ENCODE measurements at regions not wholly inside any gene's neighbourhood (a gene's known extent, or its start where the extent isn't known, plus 50 kb on each side); places are given as distances from the start of the nearest gene placed in this dataset.
"Not testable (repeated sequence)": the region's sequence is repeated elsewhere in the genome, so short reads cannot be mapped to it uniquely, and the experiment has no call there.

DNA sequence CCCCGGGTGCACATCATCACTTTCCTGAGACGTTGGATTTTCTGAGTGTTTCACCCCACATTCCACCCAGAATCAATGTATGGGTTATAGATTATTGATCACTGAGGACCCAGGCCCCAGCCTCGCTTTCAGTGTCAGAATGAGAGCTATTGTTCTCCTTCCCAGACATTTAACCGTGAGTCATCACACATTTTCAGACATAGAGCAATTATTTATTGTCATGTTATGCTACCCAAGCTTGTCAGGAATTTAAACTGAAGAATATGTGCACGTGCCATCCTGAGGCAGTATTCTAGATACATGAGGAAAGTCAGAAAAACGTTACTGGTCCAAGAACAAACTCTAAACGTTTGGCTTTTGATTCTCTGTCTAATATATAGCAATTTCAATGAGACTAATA, 276.6 kb upstream of the ZNF507 start:
- no peaks in the 10 kb centered on the region for H3K9me3 ChIP-seq (ENCODE audit: control insufficient read depth, insufficient read depth, low read length)

GRCh38 chr19:32070101-32070500, 275.3 kb upstream of the ZNF507 start:
- Histone ChIP-seq H3K9ac (ENCODE audit: low read depth, low read length) (no peak overlapping the region), H3K4me1 (ENCODE audit: insufficient read depth, low read length) (no peaks in the 10 kb centered on the region), H3K9me3 (ENCODE audit: control insufficient read depth, insufficient read depth, low read length) (no peaks in the 10 kb centered on the region), H3K36me3 (ENCODE audit: insufficient read depth, low read length) (no peaks in the 10 kb centered on the region)

More for the DNA sequence above, 276.6 kb upstream of the ZNF507 start:
- no peak overlapping the region for H3K9ac ChIP-seq (ENCODE audit: low read depth, low read length)
- H3K36me3 ChIP-seq (ENCODE audit: insufficient read depth, low read length): no peaks in the 10 kb centered on the region
- no peaks in the 10 kb centered on the region for H3K4me1 ChIP-seq (ENCODE audit: insufficient read depth, low read length)

GRCh38 chr19:32082028-32082427, 263.4 kb upstream of the ZNF507 start:
- Histone ChIP-seq H3K4me1 (ENCODE audit: insufficient read depth, low read length) (no peaks in the 10 kb centered on the region), H3K36me3 (ENCODE audit: insufficient read depth, low read length) (no peaks in the 10 kb centered on the region), H3K9me3 (ENCODE audit: control insufficient read depth, insufficient read depth, low read length) (no peaks in the 10 kb centered on the region), H3K9ac (ENCODE audit: low read depth, low read length) (no peak overlapping the region)

DNA sequence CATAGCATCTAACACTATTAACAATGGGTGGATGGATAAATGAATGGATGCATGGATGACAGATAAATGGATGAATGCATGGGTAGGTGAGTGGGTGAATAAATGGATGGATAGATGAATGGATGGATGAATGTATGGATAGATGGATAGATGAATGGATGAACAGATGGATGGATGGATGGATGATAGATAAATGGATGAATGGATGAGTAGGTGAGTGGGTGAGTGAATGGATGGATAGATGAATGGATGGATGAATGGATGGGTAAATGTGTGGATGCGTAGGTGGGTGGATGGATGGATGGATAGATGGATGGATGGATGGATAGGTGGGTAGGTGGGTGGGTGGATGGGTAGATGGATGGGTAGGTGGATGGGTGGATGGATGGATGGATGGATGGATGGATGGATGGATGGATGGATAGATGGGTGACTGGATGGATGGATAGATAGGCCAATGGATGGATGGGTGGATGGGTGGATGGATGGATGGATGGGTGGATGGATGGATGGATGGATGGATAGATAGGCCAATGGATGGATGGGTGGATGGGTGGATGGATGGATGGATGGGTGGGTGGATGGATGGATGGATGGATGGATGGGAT, 260.6 kb upstream of the ZNF507 start:
- H3K36me3 ChIP-seq (ENCODE audit: insufficient read depth, low read length); H3K4me1 ChIP-seq (ENCODE audit: insufficient read depth, low read length); H3K9ac ChIP-seq (ENCODE audit: low read depth, low read length); H3K9me3 ChIP-seq (ENCODE audit: control insufficient read depth, insufficient read depth, low read length): not testable (repeated sequence)

GRCh38 chr19:32091241-32091640, 254.2 kb upstream of the ZNF507 start:
- no peaks in the 10 kb centered on the region for H3K4me1 ChIP-seq (ENCODE audit: insufficient read depth, low read length)
- no peak overlapping the region for H3K9ac ChIP-seq (ENCODE audit: low read depth, low read length)
- H3K36me3 ChIP-seq (ENCODE audit: insufficient read depth, low read length): no peaks in the 10 kb centered on the region
- H3K9me3 ChIP-seq (ENCODE audit: control insufficient read depth, insufficient read depth, low read length): no peaks in the 10 kb centered on the region

DNA sequence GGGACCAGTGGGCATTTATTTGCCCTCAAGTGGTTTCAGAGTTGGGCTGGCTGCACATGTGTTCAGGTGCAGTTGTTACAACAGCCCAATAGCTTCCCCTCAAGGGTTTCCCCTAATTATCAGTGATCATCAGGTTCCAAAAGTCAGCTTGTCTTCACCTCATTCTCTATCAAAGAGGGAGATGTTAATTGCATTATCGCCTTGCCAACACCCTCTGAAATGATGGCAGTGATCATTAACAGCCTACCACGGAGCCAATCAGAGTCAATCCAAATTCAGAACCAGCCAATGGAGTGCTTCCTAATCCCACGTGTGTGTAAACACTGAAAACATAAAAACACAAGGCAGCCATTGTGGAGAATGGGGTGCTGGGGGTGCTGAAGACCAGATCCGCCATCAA, 248.4 kb upstream of the ZNF507 start:
- no peaks in the 10 kb centered on the region; the same call in 1 of the 2 replicates for H3K36me3 ChIP-seq (ENCODE audit: insufficient read depth, low read length)
- peaks cover 7% of the 10 kb centered on the region; the same call in 1 of the 2 replicates for H3K4me1 ChIP-seq (ENCODE audit: insufficient read depth, low read length)
- H3K9ac ChIP-seq (ENCODE audit: low read depth, low read length): no peak overlapping the region
- H3K9me3 ChIP-seq (ENCODE audit: control insufficient read depth, insufficient read depth, low read length): peaks cover 8% of the 10 kb centered on the region; the same call in 1 of the 2 replicates

DNA sequence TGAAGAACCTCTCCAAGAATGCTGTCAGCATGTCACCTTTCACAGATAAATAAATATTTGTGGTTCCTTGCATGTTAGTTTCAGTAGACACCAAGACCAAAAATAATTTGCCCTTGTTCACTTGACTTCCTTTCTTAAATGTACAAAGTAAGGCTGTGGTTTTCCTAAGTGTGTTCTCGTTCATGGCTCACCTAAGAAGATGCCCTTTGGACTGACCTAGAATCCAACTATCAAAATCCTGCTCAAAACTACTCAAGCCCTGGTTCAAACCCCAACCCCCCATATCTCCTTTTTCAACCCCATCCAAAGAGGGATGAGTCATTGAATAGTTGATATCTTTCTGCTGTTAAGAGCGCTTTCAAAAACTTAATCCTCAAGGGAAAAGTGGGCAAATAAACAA, 247.8 kb upstream of the ZNF507 start:
- Histone ChIP-seq H3K36me3 (ENCODE audit: insufficient read depth, low read length) (no peaks in the 10 kb centered on the region; the same call in 1 of the 2 replicates), H3K9ac (ENCODE audit: low read depth, low read length) (no peak overlapping the region), H3K4me1 (ENCODE audit: insufficient read depth, low read length) (peaks cover 7% of the 10 kb centered on the region; the same call in 1 of the 2 replicates), H3K9me3 (ENCODE audit: control insufficient read depth, insufficient read depth, low read length) (peaks cover 8% of the 10 kb centered on the region; the same call in 1 of the 2 replicates)

GRCh38 chr19:32098968-32099367, 246.4 kb upstream of the ZNF507 start:
- H3K4me1 ChIP-seq (ENCODE audit: insufficient read depth, low read length): peaks cover 7% of the 10 kb centered on the region; the same call in 1 of the 2 replicates
- peaks cover 8% of the 10 kb centered on the region; the same call in 1 of the 2 replicates for H3K9me3 ChIP-seq (ENCODE audit: control insufficient read depth, insufficient read depth, low read length)
- no peaks in the 10 kb centered on the region; the same call in 1 of the 2 replicates for H3K36me3 ChIP-seq (ENCODE audit: insufficient read depth, low read length)
- H3K9ac ChIP-seq (ENCODE audit: low read depth, low read length): no peak overlapping the region

GRCh38 chr19:32101206-32101605, 244.2 kb upstream of the ZNF507 start:
- no peaks in the 10 kb centered on the region; the same call in 1 of the 2 replicates for H3K36me3 ChIP-seq (ENCODE audit: insufficient read depth, low read length)
- no peak overlapping the region for H3K9ac ChIP-seq (ENCODE audit: low read depth, low read length)
- peaks cover 7% of the 10 kb centered on the region; the same call in 1 of the 2 replicates for H3K4me1 ChIP-seq (ENCODE audit: insufficient read depth, low read length)
- H3K9me3 ChIP-seq (ENCODE audit: control insufficient read depth, insufficient read depth, low read length): peaks cover 8% of the 10 kb centered on the region; the same call in 1 of the 2 replicates

- Histone ChIP-seq H3K9ac (ENCODE audit: low read depth, low read length) (no peak overlapping the region), H3K36me3 (ENCODE audit: insufficient read depth, low read length) (no peaks in the 10 kb centered on the region; the same call in 1 of the 2 replicates), H3K9me3 (ENCODE audit: control insufficient read depth, insufficient read depth, low read length) (peaks cover 8% of the 10 kb centered on the region; the same call in 1 of the 2 replicates)
Measured at GRCh38 chr19:32103541-32103940, 241.9 kb upstream of the ZNF507 start.

GRCh38 chr19:32104153-32104849, 241.1 kb upstream of the ZNF507 start:
- no peaks in the 10 kb centered on the region for H3K4me1 ChIP-seq (ENCODE audit: insufficient read depth, low read length)
- H3K9me3 ChIP-seq (ENCODE audit: control insufficient read depth, insufficient read depth, low read length): peaks cover 8% of the 10 kb centered on the region; the same call in 1 of the 2 replicates

More at GRCh38 chr19:32103541-32103940, 241.9 kb upstream of the ZNF507 start:
- peaks cover under 1% of the 10 kb centered on the region; the same call in 1 of the 2 replicates for H3K4me1 ChIP-seq (ENCODE audit: insufficient read depth, low read length)

GRCh38 chr19:32104850-32105235, 240.6 kb upstream of the ZNF507 start:
- H3K9me3 ChIP-seq (ENCODE audit: control insufficient read depth, insufficient read depth, low read length): peaks cover 6% of the 10 kb centered on the region; the same call in 1 of the 2 replicates
- no peak overlapping the region for H3K9ac ChIP-seq (ENCODE audit: low read depth, low read length)
- no peaks in the 10 kb centered on the region for H3K4me1 ChIP-seq (ENCODE audit: insufficient read depth, low read length)
- H3K36me3 ChIP-seq (ENCODE audit: insufficient read depth, low read length): no peaks in the 10 kb centered on the region; the same call in 1 of the 2 replicates

More at GRCh38 chr19:32104153-32104849, 241.1 kb upstream of the ZNF507 start:
- Histone ChIP-seq H3K9ac (ENCODE audit: low read depth, low read length) (no peak overlapping the region), H3K36me3 (ENCODE audit: insufficient read depth, low read length) (no peaks in the 10 kb centered on the region; the same call in 1 of the 2 replicates)

GRCh38 chr19:32105527-32106310, 239.7 kb upstream of the ZNF507 start:
- Histone ChIP-seq H3K9me3 (ENCODE audit: control insufficient read depth, insufficient read depth, low read length) (peaks cover 1% of the 10 kb centered on the region; the same call in 1 of the 2 replicates), H3K36me3 (ENCODE audit: insufficient read depth, low read length) (no peaks in the 10 kb centered on the region), H3K4me1 (ENCODE audit: insufficient read depth, low read length) (no peaks in the 10 kb centered on the region), H3K9ac (ENCODE audit: low read depth, low read length) (no peak overlapping the region)

- Histone ChIP-seq H3K9ac (ENCODE audit: low read depth, low read length) (no peak overlapping the region), H3K4me1 (ENCODE audit: insufficient read depth, low read length) (no peaks in the 10 kb centered on the region), H3K36me3 (ENCODE audit: insufficient read depth, low read length) (no peaks in the 10 kb centered on the region), H3K9me3 (ENCODE audit: control insufficient read depth, insufficient read depth, low read length) (no peaks in the 10 kb centered on the region)
Measured at GRCh38 chr19:32122258-32122657, 223.2 kb upstream of the ZNF507 start.

All from ES-I3 (cell line).